Ovary (tissue), 7 donors: ENCODE measurements at regions not wholly inside any gene's neighbourhood (a gene's known extent, or its start where the extent isn't known, plus 50 kb on each side); places are given as distances from the start of the nearest gene placed in this dataset.

ENCODE experiments used
- DNase-seq, 5 donors: peaks; one replicate each; pipeline ENCODE4 v3.0.0-alpha.2; 2019 to 2020
- H3K27ac ChIP-seq, 2 donors: fragments of 200-600 bp; one replicate each; pipeline versions ENCODE4 v1.5.1 to v1.8.0; 2019 to 2022
- H3K27me3 ChIP-seq: fragments of 200-600 bp; one replicate; pipeline ENCODE4 v1.8.0; 2022
- H3K36me3 ChIP-seq: fragments of 200-600 bp; sonication (generic); one replicate; pipeline ENCODE4 v1.5.1; 2019
- H3K4me1 ChIP-seq: one replicate; pipeline ENCODE4 v1.8.1; 2013; ENCODE audit warnings: mild to moderate bottlenecking, moderate library complexity; ENCODE audit not compliant: insufficient read depth
- H3K4me3 ChIP-seq: fragments of 200-600 bp; sonication (generic); one replicate; pipeline ENCODE4 v1.5.1; 2017
- H3K9me3 ChIP-seq, 2 donors: fragments of 200-600 bp in 1 of 2; sonication (generic) in 1 of 2; one replicate each; pipeline versions ENCODE4 v1.5.1 to v1.8.1; 2013 to 2019; ENCODE audit warnings: mild to moderate bottlenecking in 1 of 2, moderate library complexity in 1 of 2
- CTCF ChIP-seq, 3 donors: fragments of 450-650 bp in 2 of 3; fragments of 200-600 bp in 1 of 3; IDR thresholded peaks; one replicate each; pipeline versions ENCODE4 v1.5.1 to v1.8.0; 2016 to 2022; ENCODE audit warnings: antibody characterized with exemption in 3 of 3, mild to moderate bottlenecking in 1 of 3
- EP300 ChIP-seq: sonication (generic); formaldehyde crosslinking; IDR thresholded peaks from one replicate; pipeline ENCODE4 v1.6.1; 2017; ENCODE audit warnings: antibody characterized with exemption
- POLR2A ChIP-seq: fragments of 450-650 bp; IDR thresholded peaks from one replicate; pipeline ENCODE4 v1.6.1; 2017; ENCODE audit warnings: antibody characterized with exemption, mild to moderate bottlenecking, moderate library complexity
- WGBS, 3 donors: extraction: QIAGEN DNeasy Blood & Tissue Kit in 1 of 3; methylation state at CpG; one replicate each; pipeline versions ENCODE4 v1.1.5 to v1.1.7; 2013 to 2017; 5-methylcytosine and 5-hydroxymethylcytosine counted together
- intact Hi-C, 4 donors: fragments of 100-400 bp; cut with DNase I; formaldehyde crosslinking; loops; one replicate each; pipeline versions ENCODE4 v1.11.0 to v1.15.1; 2022 to 2023
- donor health status: DM: no; HTN: no; CAD: no; lungs with moderate emphysema.
- donor health status: DM: no; HTN: no; CAD: no.
- donor health status: Bipolar disorder and iron deficiency.
- donor health status: DM: no; HTN: no; CAD: no.
- donor health status: DM: yes; HTN: yes; CAD: no.

- H3K4me1 ChIP-seq, result no peaks in the 10 kb centered on the region
- H3K4me3 ChIP-seq, result no peak overlapping the region
- DNase-seq, result no peak
- 81 to 92% (median 82%) methylated on average over 5 of the region's 5 CpGs for WGBS, 3 donors
- TF ChIP-seq CTCF (IDR thresholded peaks at IDR 0.05), result no peak
- no peak for TF ChIP-seq POLR2A
- TF ChIP-seq EP300, result no peak
- no peaks in the 10 kb centered on the region for H3K27me3 ChIP-seq
- no peak overlapping the region for H3K27ac ChIP-seq
- intact Hi-C loops, result no loop called here
- no peaks in the 10 kb centered on the region for H3K9me3 ChIP-seq
- no peaks in the 10 kb centered on the region for H3K36me3 ChIP-seq
Measured at GRCh38 chr6:12366731-12367130, 76.6 kb downstream of the EDN1 start.

DNA sequence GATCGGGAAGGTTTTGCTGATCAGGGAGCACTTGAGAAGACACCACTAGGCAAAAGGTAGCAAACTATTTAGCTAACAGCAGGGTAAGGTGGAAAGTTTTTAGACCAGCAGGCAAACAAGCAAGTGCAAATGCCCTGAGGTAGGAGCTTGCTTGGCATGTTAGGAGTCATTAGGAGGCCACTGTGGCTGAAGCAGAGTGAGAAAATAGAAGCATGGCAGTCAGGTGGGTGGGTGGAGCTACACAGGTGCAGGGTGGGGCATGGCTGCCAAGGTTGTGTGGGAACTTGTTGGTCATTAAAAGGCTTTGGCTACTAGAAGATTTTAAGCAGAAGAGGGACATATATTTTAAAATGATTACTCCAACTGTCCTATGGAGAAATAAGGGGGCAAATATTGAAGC is 77.3 kb downstream of the EDN1 start:
- DNase-seq, result no peak
- H3K4me1 ChIP-seq, result no peaks in the 10 kb centered on the region
- no peak overlapping the region for H3K27ac ChIP-seq
- TF ChIP-seq EP300, result no peak
- TF ChIP-seq POLR2A, result no peak
- no peak overlapping the region for H3K4me3 ChIP-seq
- no peaks in the 10 kb centered on the region for H3K36me3 ChIP-seq
- WGBS, 3 donors, result 80 to 100% (median 96%) methylated on average over 1 of the region's 1 CpG
- H3K9me3 ChIP-seq, result no peaks in the 10 kb centered on the region
- H3K27me3 ChIP-seq, result no peaks in the 10 kb centered on the region
- intact Hi-C loops, result no loop called here

GRCh38 chr6:12369355-12369754 is 79.2 kb downstream of the EDN1 start:
- H3K27ac ChIP-seq, result no peak overlapping the region
- H3K9me3 ChIP-seq, result no peaks in the 10 kb centered on the region
- TF ChIP-seq POLR2A, result no peak
- TF ChIP-seq EP300, result no peak
- TF ChIP-seq CTCF (IDR thresholded peaks at IDR 0.05), result no peak
- DNase-seq, result no peak
- H3K27me3 ChIP-seq, result no peaks in the 10 kb centered on the region
- H3K36me3 ChIP-seq, result no peaks in the 10 kb centered on the region
- no peaks in the 10 kb centered on the region for H3K4me1 ChIP-seq
- WGBS, 3 donors, result 91 to 96% (median 93%) methylated on average over 1 of the region's 1 CpG
- H3K4me3 ChIP-seq, result no peak overlapping the region
- intact Hi-C loops, result no loop called here

DNA sequence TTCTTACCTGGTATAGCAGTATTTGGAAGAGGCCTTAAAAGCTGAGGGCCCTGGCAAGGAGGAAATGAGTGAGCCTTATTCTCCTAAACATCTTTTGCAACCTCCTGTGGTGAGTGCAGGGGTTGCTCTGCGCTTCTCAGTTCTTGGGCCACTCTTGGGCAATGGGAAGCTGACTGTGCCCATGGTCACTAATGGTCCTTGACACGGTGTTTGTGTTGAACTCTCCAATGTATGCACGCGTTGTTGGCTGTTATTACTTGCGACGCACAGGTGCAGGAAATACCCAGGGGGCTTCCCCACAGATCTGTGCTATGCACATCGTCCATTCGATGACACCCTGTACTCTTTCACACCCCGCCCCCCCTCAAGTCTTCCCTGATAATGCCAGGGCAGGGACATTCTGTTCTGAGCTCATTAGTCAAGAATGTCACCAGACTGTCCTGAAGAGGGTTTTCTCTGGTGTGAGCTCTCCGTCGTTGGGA is 79.7 kb downstream of the EDN1 start:
- H3K9me3 ChIP-seq, result no peaks in the 10 kb centered on the region
- intact Hi-C loops, result no loop called here
- no peaks in the 10 kb centered on the region for H3K36me3 ChIP-seq
- H3K4me1 ChIP-seq, result no peaks in the 10 kb centered on the region
- TF ChIP-seq POLR2A, result no peak
- no peak for TF ChIP-seq CTCF (IDR thresholded peaks at IDR 0.05)
- no peak for TF ChIP-seq EP300
- no peaks in the 10 kb centered on the region for H3K27me3 ChIP-seq
- no peak overlapping the region for H3K4me3 ChIP-seq
- no peak for DNase-seq
- H3K27ac ChIP-seq, result no peak overlapping the region
- 84 to 86% (median 86%) methylated on average over 11 of the region's 11 CpGs for WGBS, 3 donors

- Histone ChIP-seq H3K4me3 (no peak overlapping the region), H3K27ac (no peak overlapping the region), H3K27me3 (no peaks in the 10 kb centered on the region), H3K9me3 (no peaks in the 10 kb centered on the region), H3K4me1 (no peaks in the 10 kb centered on the region), H3K36me3 (no peaks in the 10 kb centered on the region)
- intact Hi-C loops, result no loop called here
- no peak for DNase-seq
- TF ChIP-seq POLR2A (no peak), CTCF (IDR thresholded peaks at IDR 0.05) (no peak)
- WGBS, 3 donors, result 92 to 95% (median 94%) methylated on average over 1 of the region's 1 CpG
Measured at GRCh38 chr6:12371151-12371550, 81.0 kb downstream of the EDN1 start.
